GM18502 (cell line): ENCODE measurements at regions not wholly inside any gene's neighbourhood (a gene's known extent, or its start where the extent isn't known, plus 50 kb on each side); places are given as distances from the start of the nearest gene placed in this dataset.
"Not testable (repeated sequence)": the region's sequence is repeated elsewhere in the genome, so short reads cannot be mapped to it uniquely, and the experiment has no call there.

Source experiments
- ATAC-seq: cut with Tn5 transposase; IDR thresholded peaks from one replicate; pipeline ENCODE4 v1.9.1; 2021; ENCODE audit warnings: mild to moderate bottlenecking; ENCODE audit not compliant: unreplicated experiment, poor library complexity

- ATAC-seq = no peak
Observed at GRCh38 chr13:60721063-60721462, 324.0 kb downstream of the TDRD3 start.

- no peak for ATAC-seq
Observed at GRCh38 chr13:60720590-60720989, 323.6 kb downstream of the TDRD3 start.

- no peak for ATAC-seq
Observed at GRCh38 chr13:60716313-60716712, 319.3 kb downstream of the TDRD3 start.

- ATAC-seq = no peak
Observed at GRCh38 chr13:60707878-60708277, 310.9 kb downstream of the TDRD3 start.

- ATAC-seq = no peak
Observed at GRCh38 chr13:60701895-60702294, 304.9 kb downstream of the TDRD3 start.

GRCh38 chr13:60700994-60701393 lies 304.0 kb downstream of the TDRD3 start:
- ATAC-seq = no peak

GRCh38 chr13:60699636-60700035 lies 302.6 kb downstream of the TDRD3 start:
- no peak for ATAC-seq

- ATAC-seq = no peak
Observed at GRCh38 chr13:60696602-60697001, 299.6 kb downstream of the TDRD3 start.

GRCh38 chr13:60691268-60691667 lies 294.2 kb downstream of the TDRD3 start:
- ATAC-seq = no peak

- ATAC-seq = no peak
Observed at GRCh38 chr13:60690604-60691003, 293.6 kb downstream of the TDRD3 start.

- ATAC-seq = peak; percentile 62
Observed at GRCh38 chr13:60689571-60689970, 292.6 kb downstream of the TDRD3 start.

- no peak for ATAC-seq
Observed at GRCh38 chr13:60689076-60689475, 292.1 kb downstream of the TDRD3 start.

GRCh38 chr13:60679928-60680694 lies 283.1 kb downstream of the TDRD3 start:
- ATAC-seq = no peak

- no peak for ATAC-seq
Observed at GRCh38 chr13:60679131-60679530, 282.1 kb downstream of the TDRD3 start.

- ATAC-seq = no peak
Observed at GRCh38 chr13:60671386-60671785, 274.4 kb downstream of the TDRD3 start.

GRCh38 chr13:60663788-60664187 lies 266.8 kb downstream of the TDRD3 start:
- ATAC-seq = no peak

- ATAC-seq = peak; percentile 85
Observed at GRCh38 chr13:60662595-60662994, 265.6 kb downstream of the TDRD3 start.

GRCh38 chr13:60661521-60661920 lies 264.5 kb downstream of the TDRD3 start:
- no peak for ATAC-seq

- ATAC-seq = not testable (repeated sequence)
Observed at GRCh38 chr13:60657586-60657985, 260.6 kb downstream of the TDRD3 start.

GRCh38 chr13:60655256-60655655 lies 258.2 kb downstream of the TDRD3 start:
- no peak for ATAC-seq

GRCh38 chr13:60654415-60654814 lies 257.4 kb downstream of the TDRD3 start:
- no peak for ATAC-seq

- ATAC-seq = no peak
Observed at GRCh38 chr13:60647547-60647946, 250.5 kb downstream of the TDRD3 start.
